HG03378 (cell line): ENCODE measurements at regions not wholly inside any gene's neighbourhood (a gene's known extent, or its start where the extent isn't known, plus 50 kb on each side); places are given as distances from the start of the nearest gene placed in this dataset.

ENCODE experiments used
- ATAC-seq: cut with Tn5 transposase; IDR thresholded peaks from one replicate; pipeline ENCODE4 v1.9.1; 2021; ENCODE audit warnings: mild to moderate bottlenecking, moderate library complexity; ENCODE audit not compliant: unreplicated experiment

DNA sequence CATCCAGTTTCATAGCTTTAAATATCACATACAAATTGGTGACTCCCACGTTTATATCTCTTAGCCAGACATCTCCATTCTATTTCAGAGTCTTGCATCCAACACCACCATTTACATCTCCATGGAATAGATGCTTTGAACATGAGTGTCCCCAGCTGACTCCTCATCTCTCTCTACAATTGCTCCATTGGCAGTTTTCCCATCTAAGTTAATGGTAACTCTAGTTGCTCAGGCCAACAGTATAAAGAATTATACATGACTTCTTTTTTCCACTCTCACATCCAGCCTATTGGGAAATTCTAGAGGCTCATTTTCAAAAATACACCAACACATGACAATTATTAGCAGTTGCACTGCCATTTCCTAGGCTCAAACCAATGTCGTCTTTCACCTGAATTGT lies 388.2 kb downstream of the STIM2 start:
- ATAC-seq, result no peak

DNA sequence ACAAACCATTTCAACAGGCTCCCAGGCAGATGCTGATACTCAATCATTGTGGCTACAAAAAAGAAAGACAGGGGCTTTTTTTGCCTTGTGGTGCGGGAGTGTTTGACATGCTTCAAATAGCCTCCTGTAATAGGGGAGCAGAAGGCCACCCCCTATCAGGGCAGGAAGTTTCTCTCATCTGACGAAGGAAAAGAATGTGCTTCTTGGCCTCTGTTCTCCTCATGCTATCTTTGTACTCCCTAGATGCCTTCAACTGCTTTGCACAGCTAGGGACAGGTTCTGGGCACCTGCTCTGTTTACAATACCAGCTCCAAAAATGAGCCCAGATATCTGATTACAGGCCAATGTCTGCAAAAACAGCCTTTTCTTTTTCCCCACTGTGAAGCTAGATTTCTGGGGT lies 391.1 kb downstream of the STIM2 start:
- no peak for ATAC-seq

GRCh38 chr4:27267339-27267969 lies 406.8 kb downstream of the STIM2 start:
- ATAC-seq, result no peak

DNA sequence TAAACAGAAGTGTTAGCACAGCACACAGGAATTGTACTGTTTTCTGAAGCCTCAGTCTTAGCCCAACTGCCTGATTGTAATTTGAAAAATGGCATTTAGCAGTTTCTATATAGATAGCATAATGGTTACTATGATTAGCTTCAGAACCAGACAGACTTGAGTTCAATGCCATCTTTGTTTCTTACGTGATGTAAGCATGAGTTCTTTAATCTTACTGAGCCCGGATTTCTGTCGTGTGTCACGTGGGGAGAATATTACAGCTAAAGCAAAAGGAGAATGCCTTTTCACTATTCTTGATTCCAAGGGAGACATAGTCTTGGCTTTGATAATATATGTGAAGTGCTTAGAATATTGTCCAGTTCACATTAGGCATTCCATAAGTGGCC lies 407.3 kb downstream of the STIM2 start:
- ATAC-seq, result no peak

DNA sequence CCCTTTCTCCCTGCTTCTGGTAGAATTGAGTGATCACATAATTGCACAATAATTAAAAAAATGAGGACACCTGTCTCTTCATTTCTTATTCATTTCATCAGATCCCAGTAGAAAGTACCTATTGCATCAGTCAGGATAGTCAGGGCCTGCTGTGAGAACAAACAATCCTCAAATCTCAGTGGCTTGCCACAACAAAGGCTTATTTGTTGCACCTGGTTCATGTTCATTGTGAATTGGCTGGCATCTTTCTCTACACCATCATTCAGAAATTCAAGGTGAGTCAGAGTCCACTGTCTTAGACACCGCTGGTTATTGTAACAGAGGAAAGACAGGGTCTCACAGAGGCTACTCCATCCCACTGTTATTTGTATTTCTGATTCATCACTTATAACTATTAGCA lies 409.8 kb downstream of the STIM2 start:
- no peak for ATAC-seq

GRCh38 chr4:27271555-27271954 lies 410.9 kb downstream of the STIM2 start:
- ATAC-seq, result no peak

DNA sequence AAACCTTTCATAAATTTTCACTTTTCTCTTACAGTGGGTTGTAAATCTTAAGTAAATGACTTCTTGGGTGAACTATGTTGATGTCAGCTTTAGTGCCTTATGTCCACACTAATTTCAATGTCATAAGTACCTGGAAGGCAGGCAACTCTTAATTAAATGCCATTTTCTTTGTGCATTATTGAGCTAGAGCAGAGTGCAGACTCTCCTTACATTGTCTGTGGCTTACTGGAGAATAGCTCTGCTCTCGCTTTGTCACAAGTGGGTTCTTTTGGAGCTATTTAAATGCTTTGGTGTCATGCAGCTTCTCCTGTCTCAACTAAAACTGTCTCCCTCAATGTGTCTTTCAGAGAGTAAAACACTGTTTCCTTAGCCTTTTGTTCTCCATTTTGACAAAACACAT lies 411.6 kb downstream of the STIM2 start:
- no peak for ATAC-seq

DNA sequence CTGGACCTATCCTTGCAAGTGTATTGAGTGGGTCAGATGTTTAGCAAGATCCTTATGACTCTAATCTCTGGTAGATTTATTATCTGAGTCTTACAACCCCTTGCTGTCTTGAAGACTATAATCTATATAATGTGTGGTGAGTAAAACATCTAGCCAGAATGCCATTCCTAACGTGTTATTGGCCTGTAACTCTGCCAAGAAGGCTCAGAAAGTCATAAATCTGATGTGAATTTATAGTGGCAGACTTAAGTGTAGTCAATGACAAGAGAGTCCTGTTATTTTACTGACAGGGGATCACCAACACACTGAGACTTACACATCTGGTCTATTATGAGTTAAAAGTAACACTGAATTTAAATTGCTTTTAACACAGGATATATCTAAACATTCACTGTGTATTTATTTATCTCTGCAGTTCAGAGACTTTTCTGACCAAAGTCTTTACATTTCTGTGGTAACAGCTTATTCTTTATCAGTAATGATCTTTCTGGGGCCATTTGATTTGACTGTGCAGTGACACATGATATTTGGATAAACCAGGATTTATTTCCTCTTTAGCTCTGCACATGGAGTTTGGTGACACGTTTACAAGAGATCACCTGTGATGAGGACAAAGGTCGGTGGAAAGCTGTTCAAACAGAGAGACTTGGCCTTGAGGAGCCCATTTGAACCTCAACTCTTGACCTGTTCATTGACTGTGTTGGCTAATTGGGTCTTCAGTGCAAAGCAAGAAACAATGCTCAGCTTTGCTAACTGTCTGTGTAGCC lies 415.8 kb downstream of the STIM2 start:
- no peak for ATAC-seq

- ATAC-seq, result no peak
These were observed 418.2 kb downstream of the STIM2 start for GRCh38 chr4:27278615-27279375.

GRCh38 chr4:27288496-27288895 lies 427.9 kb downstream of the STIM2 start:
- no peak for ATAC-seq

DNA sequence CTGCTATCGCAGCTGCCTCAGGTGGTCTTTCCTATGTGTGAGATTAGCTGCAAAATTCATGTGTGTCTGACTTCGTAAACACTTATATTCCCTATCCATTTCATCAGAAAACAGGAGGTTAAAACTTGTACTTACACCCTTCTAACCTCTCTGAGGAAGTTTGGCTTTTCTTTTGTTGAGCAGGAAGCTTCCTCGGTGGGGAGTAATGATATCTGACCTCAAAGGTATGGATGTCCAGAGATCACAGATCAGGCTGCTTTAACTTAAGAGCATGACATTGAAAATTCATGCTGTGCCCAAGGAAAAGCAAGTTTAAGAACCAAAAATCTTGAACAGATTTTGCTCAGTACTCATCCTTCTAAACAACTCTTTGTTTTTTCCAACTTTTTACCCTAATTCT lies 429.1 kb downstream of the STIM2 start:
- no peak for ATAC-seq

DNA sequence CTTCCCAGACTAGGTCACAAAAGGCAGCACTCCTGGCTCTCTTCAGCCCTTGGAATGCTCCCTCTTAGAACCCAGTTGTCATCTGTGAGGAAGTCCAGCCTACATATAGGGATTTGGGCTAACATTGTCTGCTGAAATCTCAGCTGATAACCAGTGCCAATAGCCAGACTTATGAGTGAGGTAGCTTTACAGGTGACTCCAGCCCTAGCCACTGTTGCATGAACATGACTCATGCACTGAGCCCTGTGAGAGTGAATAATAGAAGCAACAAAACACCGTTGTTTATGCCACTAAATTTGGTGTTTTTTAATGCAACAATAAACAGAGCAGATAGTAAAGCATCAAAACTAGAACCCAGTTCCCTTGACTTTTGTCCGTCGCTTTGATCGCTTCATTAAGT lies 433.2 kb downstream of the STIM2 start:
- no peak for ATAC-seq

- no peak for ATAC-seq
These were observed 444.1 kb downstream of the STIM2 start for GRCh38 chr4:27304751-27305150.

GRCh38 chr4:27305246-27305645 lies 444.6 kb downstream of the STIM2 start:
- no peak for ATAC-seq

DNA sequence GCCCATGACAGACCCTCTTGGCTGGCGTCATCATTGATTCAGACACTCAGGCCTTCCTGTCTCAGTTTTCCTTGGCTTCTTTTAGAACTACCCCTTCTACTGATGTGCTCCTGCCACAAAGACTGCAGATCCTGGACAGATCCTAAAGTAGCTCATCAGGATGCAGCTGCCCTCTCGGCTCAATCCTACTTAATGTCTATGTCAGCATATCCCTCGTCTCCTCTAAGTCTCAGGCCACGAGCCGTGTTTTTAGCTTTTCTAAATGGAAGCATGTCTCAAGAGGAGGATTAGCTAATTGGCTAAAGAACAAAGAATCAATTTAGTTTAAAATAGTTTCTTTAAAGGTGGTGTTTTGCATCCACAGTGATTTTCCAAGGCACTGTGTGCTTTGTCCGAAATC lies 447.7 kb downstream of the STIM2 start:
- no peak for ATAC-seq

GRCh38 chr4:27315625-27316024 lies 455.0 kb downstream of the STIM2 start:
- no peak for ATAC-seq

DNA sequence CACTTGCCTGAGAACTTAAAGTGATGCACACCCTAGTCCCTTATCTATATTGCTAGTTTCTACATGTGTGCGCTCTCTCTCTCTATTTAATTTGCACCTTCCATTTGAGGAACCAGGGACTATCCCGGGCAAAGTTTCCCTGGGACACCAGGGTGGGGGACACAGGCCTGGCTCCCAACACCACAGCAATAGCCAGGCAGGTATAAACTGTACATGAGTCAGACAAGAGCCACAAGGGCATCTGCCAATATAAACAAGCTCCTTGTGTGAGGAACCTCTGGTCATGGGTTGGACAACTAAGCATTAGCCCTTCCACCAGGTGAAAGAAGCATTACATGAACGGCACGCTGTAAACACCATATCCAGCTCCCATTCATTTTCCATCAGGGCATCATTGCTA lies 455.5 kb downstream of the STIM2 start:
- ATAC-seq, result no peak

- ATAC-seq, result no peak
These were observed 458.1 kb downstream of the STIM2 start for GRCh38 chr4:27318740-27319139.

GRCh38 chr4:27326991-27327390 lies 466.4 kb downstream of the STIM2 start:
- ATAC-seq, result no peak

GRCh38 chr4:27327421-27328181 lies 467.0 kb downstream of the STIM2 start:
- ATAC-seq, result peak; percentile 51

DNA sequence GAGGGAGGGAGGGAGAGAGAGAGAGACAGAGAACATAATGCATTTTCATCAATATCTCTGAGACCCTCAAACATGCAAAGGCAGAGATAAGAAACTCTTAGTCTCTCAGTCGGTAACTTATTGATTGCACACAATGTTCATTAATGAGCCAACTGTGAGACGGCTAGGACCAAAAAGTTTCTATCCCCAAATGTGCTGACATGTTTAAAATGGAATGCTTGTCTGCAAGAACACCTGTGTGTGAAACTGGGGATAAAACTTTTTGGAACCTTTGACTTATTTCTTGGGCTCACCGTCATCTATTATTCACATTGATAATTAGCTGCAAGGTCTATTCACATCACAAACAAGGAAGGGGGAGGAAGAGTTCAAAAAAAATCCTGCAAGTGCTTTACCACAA lies 477.9 kb downstream of the STIM2 start:
- no peak for ATAC-seq
